ENCODE measurements at regions not wholly inside any gene's neighbourhood (a gene's known extent, or its start where the extent isn't known, plus 50 kb on each side); places are given as distances from the start of the nearest gene placed in this dataset.
A peak's percentile ranks its signal among the peaks of the same experiment; 100 is the strongest.

DNA sequence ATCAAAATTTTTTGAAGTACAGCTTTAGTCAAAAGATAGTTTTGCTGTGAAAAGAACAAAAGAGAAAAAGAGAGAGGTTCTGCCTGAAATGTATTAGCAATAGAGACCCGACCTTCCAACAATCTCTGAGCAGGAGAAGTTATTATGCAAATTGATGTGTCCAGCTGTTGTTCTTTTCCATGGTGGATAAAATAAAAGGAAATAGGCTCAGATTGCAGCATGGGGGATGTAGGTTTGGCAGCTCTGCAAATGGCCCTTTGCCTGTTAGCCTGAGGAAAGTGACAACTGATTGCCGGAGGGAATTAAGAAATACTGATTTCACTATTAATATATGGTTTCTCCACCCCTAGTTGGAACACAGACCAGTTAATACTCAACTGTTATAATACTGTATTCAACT is 1283.2 kb upstream of the NXPH2 start:
- DNase-seq (ENCODE audit: low read depth): peak; percentile 90

DNA sequence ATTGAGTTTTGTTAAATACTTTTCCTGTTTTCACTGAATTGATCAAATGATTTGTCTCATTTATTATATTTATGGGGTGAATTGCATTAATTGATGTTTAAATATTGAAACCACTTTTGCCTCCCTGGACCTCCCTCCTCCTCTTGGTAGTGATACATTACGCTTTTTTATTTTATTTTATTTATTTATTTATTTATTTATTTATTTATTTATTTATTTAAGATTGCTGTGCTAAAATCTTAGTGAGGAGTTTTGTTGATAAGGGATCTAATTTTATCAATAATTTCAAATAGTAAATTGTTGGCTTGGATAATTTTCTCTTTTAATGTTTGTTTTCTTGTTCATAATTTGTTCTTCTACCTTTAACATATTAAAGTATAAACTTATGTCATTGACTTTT is 1281.0 kb upstream of the NXPH2 start:
- no peak for DNase-seq (ENCODE audit: low read depth)

DNA sequence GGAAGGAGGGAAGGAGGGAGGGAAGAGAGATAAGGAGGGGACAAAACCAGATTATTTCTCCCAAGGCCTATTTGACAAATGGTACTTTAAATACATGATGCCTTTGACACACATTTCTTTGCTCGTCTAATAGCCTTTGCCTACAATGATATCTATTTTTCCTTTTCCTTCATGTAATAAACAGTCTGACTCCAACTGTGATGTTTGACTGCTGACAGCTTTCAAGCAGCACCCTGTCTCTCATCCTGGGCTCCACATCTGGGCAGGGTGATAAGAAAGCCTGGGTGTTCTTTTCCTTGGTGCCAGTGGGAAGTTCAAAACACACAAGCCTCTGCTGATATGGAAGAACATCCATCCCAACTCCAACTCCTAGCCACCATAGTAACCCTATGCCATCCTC is 1277.7 kb upstream of the NXPH2 start:
- DNase-seq (ENCODE audit: low read depth): no peak

DNA sequence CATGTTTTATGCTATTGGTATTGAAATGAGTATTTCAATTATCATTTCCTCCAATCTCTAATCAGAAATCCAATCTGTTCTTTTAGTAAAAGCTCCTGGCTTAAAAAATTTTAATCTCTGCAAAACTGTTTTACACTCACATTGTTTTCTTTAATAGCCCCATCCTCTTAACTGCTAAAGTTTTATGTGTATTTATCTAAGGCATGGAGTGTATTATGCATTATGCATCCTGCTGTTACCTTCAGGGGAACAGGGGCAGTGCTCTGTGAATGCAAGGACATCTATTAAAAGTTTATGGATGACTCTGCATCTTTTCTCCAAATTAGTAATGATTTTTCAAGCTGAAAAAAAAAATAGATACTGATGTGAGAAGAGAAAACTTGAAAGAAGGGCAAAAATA is 1261.6 kb upstream of the NXPH2 start:
- no peak for DNase-seq (ENCODE audit: low read depth)

DNA sequence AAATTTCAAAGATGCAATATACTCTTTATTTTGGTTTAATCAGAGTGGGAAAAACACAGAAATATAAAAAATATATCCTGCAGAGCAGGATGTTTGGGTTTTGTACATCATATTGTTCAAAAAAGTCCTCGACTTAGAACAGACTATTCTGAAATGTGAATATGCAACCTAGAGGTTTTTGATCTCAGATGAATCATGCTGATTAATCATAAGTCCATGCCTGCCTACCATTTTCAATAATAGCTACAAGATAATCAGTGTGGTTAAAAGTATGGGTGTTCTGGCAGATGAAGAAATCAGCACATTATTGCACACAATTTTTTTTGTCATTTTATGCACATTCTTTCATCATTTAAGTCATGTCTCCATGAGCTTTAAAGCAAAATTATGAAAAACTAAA is 1261.0 kb upstream of the NXPH2 start:
- DNase-seq (ENCODE audit: low read depth): no peak

DNA sequence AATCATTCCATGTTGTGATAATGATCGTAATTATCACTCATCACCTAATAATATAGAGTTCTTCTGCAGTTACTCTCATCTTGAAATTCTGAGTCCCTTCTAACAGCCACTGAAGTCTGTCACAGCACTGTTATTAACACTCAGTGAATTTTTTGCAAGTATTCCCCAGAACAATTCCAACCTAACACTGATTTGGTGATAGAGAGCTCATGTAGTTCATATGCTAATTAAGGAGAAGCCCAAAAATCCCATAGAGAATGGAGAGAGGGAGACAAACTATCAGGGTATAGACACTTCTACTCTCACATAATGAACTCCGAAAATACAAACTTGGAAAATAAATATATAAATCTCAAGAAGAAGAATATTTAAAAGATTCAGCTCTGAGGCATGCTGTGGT is 1253.4 kb upstream of the NXPH2 start:
- no peak for DNase-seq (ENCODE audit: low read depth)

DNA sequence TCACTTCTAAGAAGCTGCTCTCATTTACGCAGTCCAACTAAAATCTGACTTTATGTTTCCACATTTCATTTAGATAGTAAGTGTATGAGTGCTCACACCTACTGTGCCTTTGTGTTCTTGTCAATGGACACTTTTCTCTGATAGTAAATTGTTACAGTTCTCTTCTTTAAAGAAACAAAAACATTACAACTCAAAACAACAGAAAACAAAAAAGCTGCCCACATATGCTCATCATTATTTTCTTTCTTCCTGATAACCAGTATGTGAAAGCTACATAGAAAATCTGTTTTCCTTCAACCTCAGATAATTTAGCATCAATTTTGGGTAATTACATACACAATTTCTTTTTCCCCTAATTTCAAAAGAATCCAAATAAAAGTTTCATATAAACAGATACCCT is 1247.8 kb upstream of the NXPH2 start:
- DNase-seq (ENCODE audit: low read depth): no peak

DNA sequence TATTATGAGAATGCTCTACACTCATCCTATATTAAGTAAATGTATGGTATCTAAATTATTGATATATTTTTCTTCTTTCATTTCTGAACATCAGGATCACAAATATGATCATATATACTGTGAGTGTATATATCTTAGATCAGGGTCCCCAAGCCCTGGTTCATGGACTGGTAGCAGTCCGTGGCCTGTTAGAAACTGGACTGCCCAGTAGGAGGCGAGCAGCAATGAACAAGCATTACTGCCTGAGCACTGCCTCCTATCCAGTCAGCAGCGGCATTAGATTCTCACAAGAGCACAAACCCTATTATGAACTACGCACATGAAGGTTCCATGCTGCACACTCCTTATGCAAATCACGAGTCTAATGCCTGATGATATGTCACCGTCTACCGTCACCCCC is 1247.1 kb upstream of the NXPH2 start:
- DNase-seq (ENCODE audit: low read depth): no peak

DNA sequence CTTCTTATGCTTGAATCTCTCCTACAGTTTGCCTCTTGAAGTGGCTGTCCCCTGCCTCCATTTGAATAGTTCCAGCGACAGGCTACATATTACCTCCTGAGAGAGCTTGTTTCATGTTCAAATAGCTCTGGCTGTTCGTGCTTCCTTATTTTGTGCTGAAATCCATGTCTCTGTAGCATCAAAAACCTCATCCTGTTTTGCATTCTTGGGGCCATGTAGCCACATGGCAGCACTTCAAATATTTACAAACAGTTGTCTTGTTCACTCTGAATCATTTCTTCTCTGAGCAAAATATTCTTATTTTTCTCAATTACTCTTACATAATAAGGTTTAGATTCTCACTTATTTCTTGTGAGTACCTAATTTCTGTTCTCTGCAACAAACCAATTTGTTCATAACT is 1243.1 kb upstream of the NXPH2 start:
- no peak for DNase-seq (ENCODE audit: low read depth)

DNA sequence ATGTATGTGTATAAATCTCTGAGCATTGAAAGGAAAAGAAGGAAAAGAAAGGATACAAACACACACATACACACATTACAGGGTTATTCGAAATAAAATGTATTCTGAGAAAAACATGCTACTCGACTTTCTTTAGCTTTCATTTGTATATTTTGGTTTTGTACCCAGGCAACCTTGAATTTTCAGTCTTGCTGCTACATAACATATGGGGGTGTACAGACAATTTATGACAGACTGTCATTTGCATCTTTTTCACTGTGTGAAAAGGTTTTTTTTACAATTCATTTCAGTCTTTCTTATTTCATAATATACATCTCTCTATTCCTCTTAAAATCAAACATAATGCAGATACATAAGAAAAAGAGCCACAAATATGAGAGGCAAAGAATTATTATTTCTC is 1238.4 kb upstream of the NXPH2 start:
- no peak for DNase-seq (ENCODE audit: low read depth)

DNA sequence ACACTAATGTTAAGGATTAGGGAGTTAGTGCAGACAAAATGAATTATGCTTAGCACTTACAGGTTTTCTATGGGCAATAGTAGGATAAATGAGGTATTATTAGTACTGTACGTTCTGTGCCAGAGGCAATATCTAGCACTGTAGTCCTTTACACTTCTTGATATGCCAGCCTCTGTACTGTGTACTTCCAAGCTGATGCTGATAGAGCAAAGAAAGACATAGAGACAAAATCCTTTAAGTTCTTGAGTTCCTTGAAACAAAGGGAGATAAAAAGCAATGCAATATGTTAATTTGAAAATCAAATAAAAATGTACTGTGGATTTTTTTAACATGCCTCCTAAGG is 1234.0 kb upstream of the NXPH2 start:
- no peak for DNase-seq (ENCODE audit: low read depth)

DNA sequence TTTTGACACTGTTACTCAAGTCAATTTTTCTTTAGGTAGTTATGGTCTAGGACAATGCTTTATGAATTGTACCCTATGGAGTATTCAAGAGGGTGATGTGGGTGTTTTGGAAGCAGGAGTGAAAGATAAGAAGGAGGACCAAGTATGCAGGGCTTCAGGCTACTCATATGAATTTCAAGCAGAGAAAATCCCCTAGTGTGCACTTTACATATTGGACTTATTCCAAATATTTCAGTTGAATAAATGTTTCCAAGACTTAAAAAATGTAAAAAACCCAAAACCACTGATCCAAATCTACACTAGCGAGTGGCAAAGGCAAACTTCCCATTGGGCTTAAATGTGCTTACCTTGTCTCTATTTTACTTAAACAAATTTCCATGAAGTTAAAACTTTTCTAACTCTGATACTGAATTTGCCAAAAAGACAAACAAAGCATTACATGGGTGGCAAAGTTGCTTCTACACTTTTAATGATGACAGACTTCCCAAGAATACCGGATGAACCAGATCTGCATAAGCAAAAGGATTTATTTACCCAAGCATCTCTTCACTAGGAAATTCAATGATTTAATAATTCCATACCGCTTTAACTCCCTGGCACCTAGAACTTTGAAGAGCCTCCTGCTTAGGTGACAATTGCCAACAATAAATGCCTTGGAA is 1233.5 kb upstream of the NXPH2 start:
- DNase-seq (ENCODE audit: low read depth): no peak

DNA sequence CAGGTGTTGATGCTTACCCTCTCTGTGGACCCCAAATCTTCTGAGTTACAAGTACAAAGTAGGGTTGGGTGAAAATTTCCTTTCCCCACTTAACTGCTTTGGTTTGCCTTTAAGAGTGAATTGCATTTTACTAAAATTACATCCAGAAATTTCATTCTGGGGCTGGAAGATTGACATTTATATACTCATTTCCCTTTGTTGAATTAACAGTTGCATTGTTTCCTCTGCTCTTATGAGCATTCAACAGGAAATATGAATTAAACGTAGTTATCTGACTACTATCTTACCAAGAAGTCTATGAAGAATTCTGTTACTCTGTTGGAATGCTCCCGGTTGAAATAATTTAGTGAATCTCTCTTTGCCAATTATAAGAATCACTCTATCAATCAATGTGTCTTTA is 1231.1 kb upstream of the NXPH2 start:
- no peak for DNase-seq (ENCODE audit: low read depth)

DNA sequence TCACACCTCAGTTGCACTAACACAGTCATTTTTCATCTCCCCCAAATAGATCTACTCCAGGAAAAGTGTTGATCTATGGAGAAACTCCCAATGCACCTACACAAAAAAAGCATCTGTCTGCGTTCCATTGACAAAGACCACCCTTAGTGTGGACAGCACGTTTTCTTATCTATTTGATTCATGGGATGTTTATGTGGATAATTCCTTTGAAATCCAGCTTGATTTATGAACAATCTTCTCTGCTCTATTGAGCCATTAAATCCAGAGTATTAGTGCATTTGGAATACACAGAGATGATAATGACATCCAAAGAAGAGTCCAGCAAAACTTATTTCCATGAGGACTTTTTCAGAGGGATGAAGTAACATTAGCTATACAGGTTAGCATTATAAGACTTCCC is 1221.9 kb upstream of the NXPH2 start:
- no peak for DNase-seq (ENCODE audit: low read depth)

DNA sequence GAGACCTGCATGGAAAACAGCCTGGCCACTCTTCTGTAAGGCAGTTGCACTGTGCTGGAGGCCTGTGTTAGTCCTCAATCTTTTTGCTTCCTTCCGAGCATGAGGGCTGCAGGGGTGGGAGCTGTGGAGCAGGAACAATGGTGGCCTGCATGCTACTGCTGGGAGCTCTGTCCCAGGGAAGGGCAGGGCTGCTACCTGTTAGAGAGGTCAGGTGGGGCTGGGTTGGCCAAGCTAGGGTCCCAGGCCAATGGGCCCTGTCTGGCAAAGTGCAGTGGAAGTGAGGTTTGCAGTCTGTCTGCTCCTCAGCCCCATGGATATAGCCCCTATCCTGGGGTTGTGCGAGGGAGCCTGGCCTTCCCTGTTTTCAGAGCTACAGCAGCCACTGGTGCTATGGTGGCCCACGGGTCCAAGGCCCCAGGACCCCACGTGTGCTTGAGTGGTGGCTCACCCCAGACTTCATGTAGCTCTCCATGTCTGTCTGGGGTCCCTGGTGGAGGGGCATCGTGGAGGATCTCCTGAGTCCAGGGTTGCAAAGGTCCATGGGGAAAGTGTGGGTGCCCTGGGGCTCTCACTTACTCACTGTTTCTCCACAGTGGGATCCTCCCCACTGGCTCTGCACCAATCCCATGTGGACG is 1212.6 kb upstream of the NXPH2 start:
- no peak for DNase-seq (ENCODE audit: low read depth)

DNA sequence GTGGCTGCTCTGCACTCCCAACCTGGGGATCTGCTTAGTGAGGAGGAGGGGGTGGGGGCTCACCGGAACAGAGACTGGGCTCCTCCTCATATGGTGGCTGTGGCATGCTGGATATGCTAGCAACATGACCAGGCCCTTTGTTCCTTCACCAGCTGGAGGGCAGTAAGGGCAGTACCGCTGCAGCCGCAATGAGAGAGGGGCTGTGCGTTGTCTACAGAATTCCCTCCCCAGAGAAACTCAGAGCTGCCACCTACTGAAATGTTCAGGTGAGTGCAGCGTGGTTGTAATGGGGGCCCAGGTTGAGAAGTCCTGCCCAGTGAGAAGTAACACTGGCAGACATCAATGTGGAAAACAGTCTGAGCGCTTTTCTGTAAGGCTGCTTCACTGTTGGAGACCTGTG is 1211.9 kb upstream of the NXPH2 start:
- DNase-seq (ENCODE audit: low read depth): no peak

DNA sequence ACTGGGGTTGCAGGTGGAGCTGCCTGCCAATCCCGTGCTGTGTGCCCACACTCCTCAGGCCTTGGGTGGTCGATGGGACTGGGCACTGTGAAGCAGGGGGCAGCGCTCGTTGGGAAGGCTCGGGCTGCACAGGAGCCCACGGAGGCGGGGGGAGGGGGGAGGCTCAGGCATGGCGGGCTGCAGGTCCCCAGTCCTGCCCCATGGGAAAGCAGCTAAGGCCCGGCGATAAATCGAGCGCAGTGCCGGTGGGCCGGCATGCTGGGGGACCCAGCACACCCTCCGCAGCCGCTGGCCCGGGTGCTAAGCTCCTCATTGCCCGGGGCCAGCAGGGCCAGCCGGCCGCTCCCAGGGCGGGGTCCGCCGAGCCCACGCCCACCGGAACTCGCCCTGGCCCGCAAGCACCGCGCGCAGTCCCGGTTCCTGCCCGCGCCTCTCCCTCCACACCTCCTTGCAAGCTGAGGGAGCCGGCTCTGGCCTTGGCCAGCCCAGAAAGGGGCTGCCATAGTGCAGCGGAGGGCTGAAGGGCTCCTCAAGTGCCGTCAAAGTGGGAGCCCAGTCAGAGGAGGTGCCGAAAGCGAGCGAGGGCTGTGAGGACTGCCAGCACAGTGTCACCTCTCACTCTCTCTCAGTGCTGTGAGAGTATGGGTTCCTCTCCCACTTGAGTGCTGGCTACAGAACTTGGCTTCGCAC is 1210.6 kb upstream of the NXPH2 start:
- DNase-seq (ENCODE audit: low read depth): no peak

DNA sequence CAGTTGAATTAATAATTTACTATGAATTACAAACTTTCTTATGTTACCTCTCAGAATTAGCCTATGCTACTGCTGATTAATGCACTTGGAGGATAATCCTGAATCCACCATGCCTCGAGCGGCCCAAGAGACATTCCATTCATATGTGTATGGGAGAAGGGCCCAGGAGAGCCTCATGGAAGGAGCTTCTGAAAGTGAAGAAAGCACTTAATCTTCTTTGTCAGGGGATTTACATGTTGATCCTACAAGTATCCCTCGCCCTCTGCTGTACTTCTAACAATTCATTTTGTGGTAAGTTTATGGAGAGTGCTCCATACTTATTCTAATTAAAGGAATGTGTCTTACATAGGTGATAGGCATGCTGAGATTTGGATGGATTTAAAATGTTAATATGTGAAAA is 1189.1 kb upstream of the NXPH2 start:
- DNase-seq (ENCODE audit: low read depth): no peak

DNA sequence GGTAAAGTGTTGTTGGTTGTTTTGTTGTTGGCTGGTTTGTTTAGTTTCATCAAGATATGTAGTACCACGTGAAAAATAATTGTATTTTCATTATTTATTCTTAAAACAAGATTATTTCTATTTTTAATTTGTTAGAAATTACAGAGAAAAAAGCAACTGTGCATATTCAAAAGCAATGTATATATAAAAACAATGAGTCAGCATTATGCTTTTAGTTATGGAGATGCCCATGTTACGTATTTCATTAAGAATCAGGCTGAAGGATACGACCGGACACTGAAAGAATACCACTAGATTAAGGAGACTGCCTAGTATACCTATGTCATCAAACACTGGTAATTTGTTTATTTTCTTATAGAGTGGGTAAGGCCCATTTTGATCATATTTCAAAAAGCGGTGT is 1188.4 kb upstream of the NXPH2 start:
- DNase-seq (ENCODE audit: low read depth): no peak

DNA sequence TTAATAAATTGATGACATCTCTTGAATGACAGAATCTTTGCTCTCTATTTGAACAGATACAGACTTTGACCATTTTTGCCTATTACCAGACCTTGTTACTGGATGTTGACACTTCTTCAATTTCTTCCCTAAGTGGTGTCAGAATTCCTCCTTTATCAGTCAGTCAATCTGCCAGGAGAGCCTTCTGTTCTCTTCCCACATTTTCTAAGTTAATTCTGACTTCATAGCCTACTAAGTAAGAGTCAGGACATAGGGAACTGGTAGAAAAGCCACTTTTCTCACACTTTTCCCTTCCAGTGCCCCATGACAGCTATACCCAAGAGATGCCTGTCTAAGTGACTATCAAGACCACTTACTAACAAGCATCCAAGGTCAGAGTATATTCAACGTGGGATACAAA is 1187.5 kb upstream of the NXPH2 start:
- no peak for DNase-seq (ENCODE audit: low read depth)

DNA sequence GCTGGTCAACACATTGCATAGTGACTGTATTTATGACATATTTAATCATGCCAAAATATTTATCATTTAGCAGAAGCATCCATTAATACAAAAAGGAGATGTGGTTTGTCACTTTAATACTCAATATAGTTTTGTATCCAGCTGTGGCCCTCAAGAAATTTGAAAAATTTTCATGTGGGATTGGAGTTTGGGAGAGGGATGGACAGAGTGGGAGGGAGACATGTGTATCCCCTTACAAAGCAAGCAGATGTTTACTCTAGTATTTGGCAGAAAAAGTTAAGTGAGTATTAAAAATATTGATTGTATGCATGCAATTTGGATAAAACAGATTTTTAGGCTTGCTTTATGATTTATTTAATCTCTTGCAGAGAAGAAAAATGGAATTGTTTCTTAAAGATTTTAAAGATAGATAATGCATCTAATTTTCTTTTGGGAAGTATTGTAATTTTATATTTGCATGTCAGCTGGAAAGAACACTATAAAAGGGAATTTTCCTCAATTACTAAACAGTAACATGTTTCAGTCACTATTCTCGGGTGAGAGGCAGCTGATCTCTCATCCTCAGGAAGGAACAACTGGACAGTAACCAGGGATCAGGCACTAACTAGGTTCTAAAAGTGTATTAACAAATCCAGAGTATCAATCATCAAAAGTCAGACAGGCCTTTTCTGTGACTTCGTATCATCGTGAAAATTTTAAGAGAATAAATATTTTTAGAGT is 1184.7 kb upstream of the NXPH2 start:
- peak; percentile 17 for DNase-seq (ENCODE audit: low read depth)

DNA sequence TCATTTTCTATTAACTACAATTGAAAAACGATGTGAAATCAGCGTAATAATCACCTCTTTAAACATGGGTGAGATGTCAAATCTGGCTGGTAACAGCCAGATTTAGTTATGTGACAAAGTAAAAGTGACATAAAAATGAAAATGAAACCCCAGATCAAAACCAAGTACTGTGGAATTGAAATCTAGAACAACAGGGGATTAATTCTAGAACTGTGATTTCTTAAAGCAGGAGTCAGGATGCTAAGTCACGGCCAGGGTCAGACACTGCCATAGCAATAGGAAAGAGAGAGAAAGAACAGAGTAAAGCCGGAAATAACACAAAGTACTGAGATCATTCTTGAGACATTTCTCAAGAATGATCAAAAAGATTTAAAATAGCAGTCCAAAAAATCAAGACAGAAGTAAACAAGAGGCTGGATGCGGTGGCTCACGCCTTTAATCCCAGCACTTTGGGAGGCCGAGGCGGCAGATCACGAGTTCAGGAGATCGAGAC is 1183.7 kb upstream of the NXPH2 start:
- no peak for DNase-seq (ENCODE audit: low read depth)
